H1 (cell line): ENCODE measurements at regions not wholly inside any gene's neighbourhood (a gene's known extent, or its start where the extent isn't known, plus 50 kb on each side); places are given as distances from the start of the nearest gene placed in this dataset.

Source experiments
- CTCF ChIA-PET: fragments of 300-600 bp; sonication (Branson Sonifier 250); formaldehyde crosslinking; loops from one replicate; lab custom pipeline; 2021; ENCODE audit not compliant: partially characterized antibody; lab: Charles Lee
- POLR2A ChIA-PET: fragments of 300-600 bp; sonication (Branson Sonifier 250); formaldehyde crosslinking; loops from one replicate; lab custom pipeline; 2021; ENCODE audit warnings: inconsistent platforms; ENCODE audit not compliant: partially characterized antibody; lab: Charles Lee
- DNase-seq, 2 experiments: peaks; one replicate each; pipeline versions ENCODE4 v3.0.0 to v3.0.0-alpha.2; 2010 to 2022; ENCODE audit warnings: low spot score in 2 of 2, low read depth in 1 of 2, mixed read lengths in 1 of 2
- FAIRE-seq: peaks from 2 replicates; lab custom pipeline; 2011; peaks lifted over from hg19 to GRCh38; lab: Jason Lieb, UNC
- H2AFZ ChIP-seq: 2 replicates; pipeline ENCODE4 v1.8.1; 2012; ENCODE audit warnings: low read length, inconsistent platforms
- H2AK5ac ChIP-seq: 2 replicates; pipeline ENCODE4 v1.6.1; 2013; ENCODE audit warnings: low read depth, low read length
- H2BK120ac ChIP-seq: replicated peaks from 2 replicates; pipeline ENCODE3; 2013; ENCODE audit warnings: low read depth, low read length, inconsistent platforms
- H2BK12ac ChIP-seq: 2 replicates; pipeline ENCODE4 v1.6.1; 2013; ENCODE audit warnings: low read depth, low read length
- H2BK15ac ChIP-seq: 2 replicates; pipeline ENCODE4 v1.6.1; 2013; ENCODE audit warnings: low read length
- H2BK20ac ChIP-seq: 2 replicates; pipeline ENCODE4 v1.6.1; 2013; ENCODE audit warnings: low read length
- H2BK5ac ChIP-seq: 2 replicates; pipeline ENCODE4 v1.6.1; 2013; ENCODE audit warnings: low read depth, low read length
- H3K14ac ChIP-seq: 2 replicates; pipeline ENCODE4 v1.6.1; 2013; ENCODE audit warnings: inconsistent platforms; ENCODE audit not compliant: insufficient read length
- H3K18ac ChIP-seq: 2 replicates; pipeline ENCODE4 v1.6.1; 2013; ENCODE audit warnings: low read length; ENCODE audit errors: extremely low read depth
- H3K23ac ChIP-seq: 2 replicates; pipeline ENCODE4 v1.6.1; 2013; ENCODE audit warnings: inconsistent platforms; ENCODE audit not compliant: insufficient read length
- H3K23me2 ChIP-seq: 2 replicates; pipeline ENCODE4 v1.6.1; 2013; ENCODE audit warnings: low read depth, low read length
- H3K27ac ChIP-seq: 2 replicates; pipeline ENCODE4 v1.6.1; 2011; ENCODE audit warnings: low read depth, low read length, inconsistent platforms
- H3K27me3 ChIP-seq, 4 experiments: replicated peaks in 1 of 4; 1 replicate in 1 of 4; 2 replicates in 3 of 4; pipeline versions ENCODE4 v1.6.1 to v1.8.1; 2011 to 2013; ENCODE audit warnings: low read length in 3 of 4, mild to moderate bottlenecking in 3 of 4, inconsistent platforms in 2 of 4, mixed read lengths in 2 of 4, moderate library complexity in 1 of 4; ENCODE audit not compliant: control insufficient read depth in 3 of 4, insufficient read depth in 3 of 4; ENCODE audit errors: extremely low read depth in 1 of 4
- H3K36me3 ChIP-seq, 4 experiments: 2 replicates each; pipeline versions ENCODE4 v1.6.1 to v1.8.1; 2011 to 2013; ENCODE audit warnings: mild to moderate bottlenecking in 4 of 4, low read length in 3 of 4, moderate library complexity in 2 of 4, control low read depth in 1 of 4, inconsistent platforms in 1 of 4; ENCODE audit not compliant: insufficient read depth in 4 of 4, control insufficient read depth in 2 of 4
- H3K4ac ChIP-seq: replicated peaks from 2 replicates; pipeline ENCODE3; 2013; ENCODE audit warnings: low read length, low read depth, mixed read lengths, inconsistent platforms; ENCODE audit not compliant: insufficient read length
- H3K4me1 ChIP-seq, 4 experiments: replicated peaks in 1 of 4; 1 replicate in 1 of 4; 2 replicates in 3 of 4; pipeline versions ENCODE4 v1.6.1 to v1.8.1; 2011 to 2013; ENCODE audit warnings: low read length in 3 of 4, inconsistent platforms in 2 of 4, mixed read lengths in 1 of 4; ENCODE audit not compliant: insufficient read depth in 4 of 4, control insufficient read depth in 3 of 4
- H3K4me2 ChIP-seq, 2 experiments: 2 replicates each; pipeline versions ENCODE4 v1.6.1 to v1.8.1; 2011 to 2013; ENCODE audit warnings: low read depth in 2 of 2, low read length in 2 of 2, control low read depth in 1 of 2, inconsistent platforms in 1 of 2, mild to moderate bottlenecking in 1 of 2; ENCODE audit not compliant: insufficient read depth in 1 of 2
- H3K4me3 ChIP-seq, 4 experiments: fragments of 200-600, 300-600 bp in 1 of 4; sonication (generic), shearing (Covaris generic), sonication (Bioruptor Twin) in 1 of 4; 2 replicates each; pipeline versions ENCODE4 v1.5.1 to v1.8.1; 2011 to 2016; ENCODE audit warnings: low read length in 4 of 4, low read depth in 3 of 4, control low read depth in 2 of 4, inconsistent platforms in 2 of 4, mild to moderate bottlenecking in 2 of 4, mixed read lengths in 1 of 4, moderate library complexity in 1 of 4; ENCODE audit not compliant: insufficient read depth in 2 of 4; ENCODE audit errors: extremely low read depth in 1 of 4
- H3K56ac ChIP-seq: replicated peaks from 2 replicates; pipeline ENCODE3; 2013; ENCODE audit warnings: low read depth, mild to moderate bottlenecking, mixed read lengths, low read length, inconsistent platforms; ENCODE audit not compliant: insufficient read length
- H3K79me1 ChIP-seq: 2 replicates; pipeline ENCODE4 v1.6.1; 2013; ENCODE audit warnings: low read depth, low read length, control low read depth
- H3K79me2 ChIP-seq, 2 experiments: 2 replicates each; pipeline versions ENCODE4 v1.6.1 to v1.8.1; 2012 to 2013; ENCODE audit warnings: low read length in 2 of 2, mild to moderate bottlenecking in 2 of 2, inconsistent platforms in 1 of 2; ENCODE audit not compliant: insufficient read depth in 2 of 2, control insufficient read depth in 1 of 2
- H3K9ac ChIP-seq, 4 experiments: replicated peaks in 1 of 4; 1 replicate in 1 of 4; 2 replicates in 3 of 4; pipeline versions ENCODE4 v1.6.1 to v1.8.1; 2011 to 2013; ENCODE audit warnings: low read depth in 3 of 4, low read length in 3 of 4, control low read depth in 2 of 4, mild to moderate bottlenecking in 2 of 4, moderate library complexity in 2 of 4, inconsistent platforms in 1 of 4; ENCODE audit errors: extremely low read depth in 1 of 4
- H3K9me3 ChIP-seq, 2 experiments: 2 replicates each; pipeline versions ENCODE4 v1.6.1 to v1.8.1; 2012 to 2013; ENCODE audit warnings: mild to moderate bottlenecking in 2 of 2, moderate library complexity in 2 of 2, control low read depth in 1 of 2, inconsistent platforms in 1 of 2, low read depth in 1 of 2, low read length in 1 of 2, mixed read lengths in 1 of 2; ENCODE audit not compliant: insufficient read depth in 2 of 2
- H4K20me1 ChIP-seq, 2 experiments: replicated peaks in 1 of 2; 2 replicates each; pipeline versions ENCODE3 to v1.8.1; 2011 to 2013; ENCODE audit warnings: inconsistent platforms in 2 of 2, low read length in 2 of 2, mild to moderate bottlenecking in 1 of 2; ENCODE audit not compliant: insufficient read depth in 2 of 2, control insufficient read depth in 1 of 2
- H4K5ac ChIP-seq: 2 replicates; pipeline ENCODE4 v1.6.1; 2013; ENCODE audit warnings: low read length, low read depth, mixed read lengths, inconsistent platforms; ENCODE audit not compliant: insufficient read length
- H4K8ac ChIP-seq: 2 replicates; pipeline ENCODE4 v1.8.0; 2013; ENCODE audit warnings: mild to moderate bottlenecking, moderate library complexity, low read length, inconsistent platforms; ENCODE audit not compliant: insufficient read depth; ENCODE audit errors: extremely low read depth
- H4K91ac ChIP-seq: replicated peaks from 2 replicates; pipeline ENCODE3; 2013; ENCODE audit warnings: low read length, mixed read lengths, inconsistent platforms; ENCODE audit not compliant: insufficient read length
- EGR1 ChIP-seq: IDR thresholded peaks from 2 replicates; pipeline ENCODE4 v1.6.1; 2011; ENCODE audit warnings: low read depth, low read length, borderline replicate concordance
- KDM4A ChIP-seq: IDR thresholded peaks from one replicate; pipeline ENCODE4 v1.7.1; 2012; ENCODE audit warnings: low read depth, mild to moderate bottlenecking, moderate library complexity, low read length, inconsistent platforms; ENCODE audit not compliant: severe bottlenecking
- ZNF274 ChIP-seq: IDR thresholded peaks from 2 replicates; pipeline ENCODE4 v1.7.0; 2012; ENCODE audit warnings: low read length, borderline replicate concordance; ENCODE audit errors: extremely low read depth
- WGBS, 2 experiments: shearing (Covaris generic) in 1 of 2; methylation state at CpG; one replicate each; pipeline versions ENCODE4 v1.1.6 to v1.1.7; 2013 to 2015; ENCODE audit warnings: low lambda C conversion rate in 2 of 2, mixed read lengths in 2 of 2, inconsistent platforms in 1 of 2, low coverage in 1 of 2, missing lambda C conversion rate in 1 of 2; ENCODE audit not compliant: insufficient replicate concordance in 2 of 2, insufficient coverage in 1 of 2, insufficient read length in 1 of 2; ENCODE audit errors: extremely low coverage in 1 of 2, missing lambda C conversion rate in 1 of 2; 5-methylcytosine and 5-hydroxymethylcytosine counted together

- no peaks in the 10 kb centered on the region for H3K36me3 ChIP-seq
- no peak overlapping the region for H2BK15ac ChIP-seq
- no peak overlapping the region for H4K8ac ChIP-seq
- H3K79me2 ChIP-seq = no peaks in the 10 kb centered on the region
- H3K79me1 ChIP-seq = no peaks in the 10 kb centered on the region
- 87% methylated on average over 5 of the region's 5 CpGs; no CpG with 5 or more reads in 1 of the 2 experiments for WGBS, 2 experiments
- TF ChIP-seq EGR1 (no peak), ZNF274 (no peak), KDM4A (no peak)
- no peak overlapping the region for H3K9ac ChIP-seq
- no peak overlapping the region for H3K23ac ChIP-seq
- no peak overlapping the region for H2BK20ac ChIP-seq
- no peak overlapping the region for H2BK5ac ChIP-seq
- no peak overlapping the region for H3K56ac ChIP-seq
- 0 out of 4 replicates have a peak, but pooled peaks cover 0 to 3% of the 10 kb centered on the region in 2 experiments for H3K9me3 ChIP-seq
- no peak overlapping the region for H4K5ac ChIP-seq
- no peak overlapping the region for H3K18ac ChIP-seq
- no peak overlapping the region for H2BK120ac ChIP-seq
- H2BK12ac ChIP-seq = no peak overlapping the region
- no peak overlapping the region for H3K14ac ChIP-seq
- no peak overlapping the region for H2AFZ ChIP-seq
- no peak overlapping the region for H3K4ac ChIP-seq
- H3K4me1 ChIP-seq = peaks cover 0 to 5% (median 0%) of the 10 kb centered on the region in 4 experiments; a peak in 2 of 7 replicates
- no peak overlapping the region for H4K91ac ChIP-seq
- no peak overlapping the region for H3K4me3 ChIP-seq
- FAIRE-seq (no peak), DNase-seq (no peak)
- H3K27ac ChIP-seq = no peak overlapping the region
- H3K4me2 ChIP-seq = no peak overlapping the region
- ChIA-PET CTCF (no interaction called here), POLR2A (interaction anchor here (1.3 kb wide), 1 partner anchor 159 kb away, joined by 5 read pairs; no protein-coding TSS in a partner anchor)
- H4K20me1 ChIP-seq = no peaks in the 10 kb centered on the region
- H3K27me3 ChIP-seq = no peaks in the 10 kb centered on the region
- peaks cover 3% of the 10 kb centered on the region; the same call in 1 of the 2 replicates for H3K23me2 ChIP-seq
- H2AK5ac ChIP-seq = no peak overlapping the region
Observed at GRCh38 chr10:3945026-3945425, 160.0 kb upstream of the KLF6 start.
